CD4-positive, alpha-beta T cell treated with Interleukin-10 for 1 hour (primary cell): ENCODE measurements at regions not wholly inside any gene's neighbourhood (a gene's known extent, or its start where the extent isn't known, plus 50 kb on each side); places are given as distances from the start of the nearest gene placed in this dataset.

Experiments used
- DNase-seq: peaks from one replicate; pipeline ENCODE4 v3.0.0-alpha.2; 2020

DNA sequence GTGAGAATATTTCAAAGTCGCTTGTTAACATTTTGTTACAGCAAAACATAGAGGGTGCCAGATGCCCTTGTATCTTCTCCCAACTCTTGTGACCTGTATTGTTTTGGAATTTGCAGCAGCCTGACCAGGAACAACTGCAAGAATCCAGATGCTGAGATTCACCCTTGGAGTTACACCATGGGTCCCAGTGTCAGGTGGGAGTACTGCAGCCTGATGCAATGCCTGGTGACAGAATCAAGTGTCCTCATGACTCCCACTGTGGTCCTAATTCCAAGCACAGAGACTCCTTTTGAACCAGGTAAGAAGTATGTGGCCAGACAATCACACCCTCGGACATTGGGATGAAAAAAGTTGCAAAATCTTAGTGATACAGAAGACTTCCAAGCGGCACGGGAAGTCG lies 79.6 kb upstream of the MAP3K4 start:
- no peak for DNase-seq

- no peak for DNase-seq
Observed at GRCh38 chr6:160912411-160912810, 79.2 kb upstream of the MAP3K4 start.

- DNase-seq = no peak
Observed at GRCh38 chr6:160917572-160917971, 74.0 kb upstream of the MAP3K4 start.

DNA sequence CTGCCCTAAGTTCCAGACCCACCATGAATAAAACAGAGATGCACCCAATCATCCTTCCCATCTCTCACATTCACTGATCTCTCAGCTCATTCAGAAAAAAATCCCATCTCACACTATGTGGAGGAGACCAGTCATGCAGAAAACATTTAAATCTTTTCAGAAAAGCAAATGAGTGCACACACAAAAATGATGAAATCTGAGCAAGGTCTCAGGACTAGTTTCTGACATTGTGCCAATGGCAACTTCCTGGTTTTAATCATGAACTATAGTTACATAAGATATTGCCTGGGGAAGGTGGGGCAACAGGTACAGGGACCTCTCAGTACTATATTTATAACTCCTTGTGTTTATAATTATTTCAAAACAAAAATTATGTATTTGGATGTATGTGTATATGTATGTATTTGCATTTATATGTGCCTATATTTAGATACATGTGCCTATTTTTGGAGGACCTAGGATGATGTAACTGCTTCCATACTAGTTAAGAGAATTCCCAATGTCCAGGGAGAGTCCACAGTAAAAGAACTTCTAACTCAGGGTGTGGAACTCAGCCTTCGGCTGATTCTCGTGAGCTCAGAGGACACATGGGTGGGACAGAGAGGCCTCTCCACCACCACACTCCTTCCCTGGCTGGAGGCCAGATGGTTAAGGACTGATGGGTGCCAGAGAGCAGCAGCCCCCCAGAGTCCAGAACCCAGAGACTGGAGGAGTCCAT lies 71.7 kb upstream of the MAP3K4 start:
- DNase-seq = no peak

DNA sequence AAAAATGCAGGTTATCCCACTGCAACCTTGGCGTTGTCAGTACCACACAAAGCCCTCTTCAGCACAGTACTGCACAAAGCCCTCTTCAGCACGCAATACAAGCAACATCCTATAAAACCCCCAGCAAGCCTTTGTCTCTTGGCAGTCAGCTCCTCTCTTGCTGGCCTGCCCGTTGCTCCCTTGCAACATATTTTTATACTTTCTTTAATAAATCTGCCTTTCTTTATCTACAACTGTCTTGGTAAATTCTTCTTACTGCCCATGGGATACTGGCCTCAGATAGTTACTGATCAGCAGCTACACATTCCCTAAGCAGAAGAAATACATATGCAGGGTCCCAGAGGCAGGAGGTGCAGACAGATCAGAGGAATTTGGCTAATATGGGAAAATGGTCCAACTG lies 70.5 kb upstream of the MAP3K4 start:
- DNase-seq = no peak

DNA sequence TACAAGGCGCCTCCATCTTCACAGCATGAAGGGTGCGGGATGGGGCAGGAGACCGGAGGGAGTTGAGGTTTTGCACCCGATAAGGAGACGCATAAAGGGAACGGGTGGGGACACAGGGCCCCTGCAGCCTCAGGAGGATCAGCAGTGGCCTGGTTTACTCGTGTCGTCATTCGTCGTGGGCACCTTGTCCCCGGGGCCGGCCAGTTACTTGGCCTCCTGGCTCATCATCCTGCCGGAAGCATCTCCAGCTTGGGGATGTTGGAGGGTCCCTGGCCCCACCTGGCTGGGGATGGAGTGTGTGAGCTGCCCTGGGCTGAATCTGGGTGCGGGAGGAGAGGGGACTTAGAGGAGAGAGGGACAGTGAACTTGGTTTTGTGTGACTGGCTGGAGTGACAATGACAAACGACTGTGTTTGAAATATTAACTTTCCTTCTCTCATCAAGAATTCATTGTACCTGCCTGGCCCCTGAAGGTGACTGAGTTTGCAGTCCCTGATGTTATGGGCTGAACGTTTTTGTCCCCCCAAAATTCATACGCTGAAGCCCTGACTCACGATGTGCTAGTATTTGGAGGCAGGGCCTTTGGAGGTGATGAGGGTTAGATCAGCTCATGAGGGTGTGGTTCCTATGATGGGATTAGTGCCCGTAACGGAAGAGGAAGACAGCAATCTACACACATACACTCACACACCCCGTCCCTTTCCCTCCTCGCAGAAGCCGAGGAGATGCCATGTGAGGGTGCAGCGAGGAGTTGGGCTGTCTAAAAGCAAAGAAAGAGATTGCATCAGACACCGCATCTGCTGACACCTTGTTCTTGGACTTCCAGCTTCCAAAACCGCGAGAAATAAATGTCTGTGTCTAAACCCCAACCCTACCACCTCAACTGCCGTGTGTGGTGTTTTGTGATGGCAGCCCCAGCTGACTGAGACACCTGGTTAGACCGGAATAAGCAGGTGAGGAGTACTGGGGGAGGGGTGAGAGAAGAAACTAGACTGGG lies 65.0 kb upstream of the MAP3K4 start:
- no peak for DNase-seq

DNA sequence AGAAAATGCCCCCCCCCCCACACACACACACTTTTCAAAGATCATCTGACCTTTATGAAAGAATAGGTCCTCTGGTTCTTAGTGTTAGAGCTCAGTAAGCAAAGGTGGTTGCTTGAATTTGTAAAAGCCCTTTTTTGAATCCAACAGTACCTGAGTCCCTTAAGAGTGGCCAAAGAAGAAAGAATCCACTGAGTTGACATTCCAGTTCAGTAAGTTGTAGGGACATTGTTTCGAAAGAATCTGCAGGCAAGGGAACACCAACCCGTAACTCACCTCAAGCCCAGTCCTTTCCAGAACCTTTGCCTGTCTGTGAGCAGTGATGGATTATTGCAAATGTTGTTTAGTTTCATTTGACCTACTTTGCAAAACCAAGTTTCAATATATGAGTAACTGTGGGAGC lies 64.2 kb upstream of the MAP3K4 start:
- no peak for DNase-seq

- no peak for DNase-seq
Observed at GRCh38 chr6:160929361-160929760, 62.2 kb upstream of the MAP3K4 start.

DNA sequence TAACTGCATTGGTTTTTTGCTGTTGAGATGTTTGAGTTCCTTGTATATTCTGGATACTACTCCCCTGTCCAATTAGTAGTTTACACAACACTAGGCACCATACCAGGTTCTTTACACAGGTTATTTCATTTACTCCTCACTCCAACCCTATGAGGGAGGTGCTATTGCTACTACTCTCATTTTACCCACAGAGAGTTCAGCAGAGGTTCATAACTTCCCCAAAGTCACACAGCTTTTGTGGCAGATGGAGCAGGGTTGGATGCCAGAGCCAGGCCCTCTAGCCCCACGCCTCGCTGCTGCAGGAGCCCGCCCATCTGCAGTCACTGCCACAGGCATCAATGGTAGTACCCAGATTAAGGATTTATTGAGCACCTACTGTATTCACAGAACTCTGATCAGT lies 61.7 kb upstream of the MAP3K4 start:
- DNase-seq = no peak

GRCh38 chr6:160930547-160931377 lies 60.8 kb upstream of the MAP3K4 start:
- peak; percentile 48 for DNase-seq

DNA sequence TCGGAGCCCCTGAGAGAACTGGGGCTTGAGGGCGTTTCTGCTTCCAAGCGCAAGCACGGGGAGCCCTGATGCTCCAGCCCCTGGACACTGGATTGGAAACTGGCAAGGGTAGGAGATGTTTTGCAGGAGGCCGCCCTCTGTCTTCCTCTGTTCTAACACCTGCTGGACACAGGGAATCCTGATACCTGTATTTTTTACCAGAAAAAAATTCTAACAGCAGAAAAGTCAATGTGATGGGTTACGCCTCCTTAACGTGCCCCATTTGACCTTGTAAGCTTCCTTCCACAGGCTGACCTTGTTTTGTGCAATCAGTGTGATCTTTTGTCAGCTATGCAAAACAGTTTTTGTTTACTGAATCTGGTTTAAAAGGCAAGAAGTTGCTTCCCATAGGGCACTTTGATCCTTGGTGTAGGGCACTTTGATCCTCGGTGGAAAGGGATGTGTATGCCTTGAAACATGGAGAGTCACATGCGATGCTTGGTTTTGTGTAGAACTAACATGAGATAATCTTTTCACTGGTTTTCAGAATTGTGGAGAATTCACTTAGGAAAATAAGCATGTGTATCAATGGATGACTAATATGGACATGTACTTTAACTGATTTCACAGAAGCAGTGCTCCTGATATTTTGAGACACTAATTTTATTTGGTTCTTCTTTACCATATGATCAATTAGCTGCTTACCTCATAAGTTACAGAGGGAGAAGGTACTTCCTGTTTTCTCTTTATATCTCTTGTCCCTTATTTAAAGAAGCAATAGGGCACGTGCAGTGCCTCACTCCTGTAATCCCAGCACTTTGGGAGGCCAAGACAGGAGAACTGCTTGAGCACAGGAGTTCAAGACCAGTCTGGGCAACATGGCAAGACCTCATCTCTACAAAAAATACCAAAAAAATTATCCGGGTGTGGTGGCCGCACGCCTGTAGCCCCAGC lies 59.9 kb upstream of the MAP3K4 start:
- no peak for DNase-seq

- DNase-seq = no peak
Observed at GRCh38 chr6:160933256-160933655, 58.3 kb upstream of the MAP3K4 start.

GRCh38 chr6:160934157-160934556 lies 57.4 kb upstream of the MAP3K4 start:
- DNase-seq = no peak

- no peak for DNase-seq
Observed at GRCh38 chr6:160940197-160940596, 51.4 kb upstream of the MAP3K4 start.
